DOHH2 (cell line): ENCODE measurements at regions not wholly inside any gene's neighbourhood (a gene's known extent, or its start where the extent isn't known, plus 50 kb on each side); places are given as distances from the start of the nearest gene placed in this dataset.

ENCODE experiments used
- EZH2phosphoT487 ChIP-seq: fragments of 200-600 bp; sonication (generic); IDR thresholded peaks from 2 replicates; pipeline ENCODE4 v1.6.1; 2017; ENCODE audit warnings: borderline replicate concordance, mild to moderate bottlenecking, antibody characterized with exemption, low read length, moderate library complexity, mixed read lengths
- TF ChIP-seq, protein P1 (sequence below): fragments of 200-600 bp; sonication (generic); IDR thresholded peaks from one replicate; pipeline ENCODE4 v1.5.1; 2014; ENCODE audit warnings: antibody characterized with exemption, mild to moderate bottlenecking, low read depth, low read length; ENCODE audit not compliant: poor library complexity, severe bottlenecking

DNA sequence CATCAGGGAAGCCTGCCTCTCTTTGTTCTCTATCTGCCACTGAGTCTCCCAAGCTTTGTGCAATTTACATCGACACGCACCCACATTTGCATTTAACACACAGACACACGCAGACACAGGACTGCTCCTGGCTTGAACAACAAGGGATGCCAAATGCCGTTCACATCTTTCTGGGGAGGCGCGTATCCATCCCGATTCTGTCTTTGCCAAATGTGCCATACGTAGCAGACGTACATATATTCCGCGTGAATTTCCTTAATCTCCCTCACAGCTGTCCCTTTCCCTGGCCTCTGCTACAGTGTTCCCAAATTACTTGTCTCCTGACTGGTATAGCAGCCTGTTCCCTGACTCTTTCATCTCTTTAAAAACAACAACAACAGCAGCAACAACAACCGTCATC is 409.5 kb downstream of the MIAT start:
- TF ChIP-seq, protein P1, sequence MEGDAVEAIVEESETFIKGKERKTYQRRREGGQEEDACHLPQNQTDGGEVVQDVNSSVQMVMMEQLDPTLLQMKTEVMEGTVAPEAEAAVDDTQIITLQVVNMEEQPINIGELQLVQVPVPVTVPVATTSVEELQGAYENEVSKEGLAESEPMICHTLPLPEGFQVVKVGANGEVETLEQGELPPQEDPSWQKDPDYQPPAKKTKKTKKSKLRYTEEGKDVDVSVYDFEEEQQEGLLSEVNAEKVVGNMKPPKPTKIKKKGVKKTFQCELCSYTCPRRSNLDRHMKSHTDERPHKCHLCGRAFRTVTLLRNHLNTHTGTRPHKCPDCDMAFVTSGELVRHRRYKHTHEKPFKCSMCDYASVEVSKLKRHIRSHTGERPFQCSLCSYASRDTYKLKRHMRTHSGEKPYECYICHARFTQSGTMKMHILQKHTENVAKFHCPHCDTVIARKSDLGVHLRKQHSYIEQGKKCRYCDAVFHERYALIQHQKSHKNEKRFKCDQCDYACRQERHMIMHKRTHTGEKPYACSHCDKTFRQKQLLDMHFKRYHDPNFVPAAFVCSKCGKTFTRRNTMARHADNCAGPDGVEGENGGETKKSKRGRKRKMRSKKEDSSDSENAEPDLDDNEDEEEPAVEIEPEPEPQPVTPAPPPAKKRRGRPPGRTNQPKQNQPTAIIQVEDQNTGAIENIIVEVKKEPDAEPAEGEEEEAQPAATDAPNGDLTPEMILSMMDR, result no peak
- no peak for TF ChIP-seq EZH2phosphoT487
